Osteocyte (in vitro differentiated cells): ENCODE measurements at regions not wholly inside any gene's neighbourhood (a gene's known extent, or its start where the extent isn't known, plus 50 kb on each side); places are given as distances from the start of the nearest gene placed in this dataset.

ENCODE experiments used
- DNase-seq: peaks from one replicate; pipeline ENCODE4 v3.0.0; 2021; ENCODE audit warnings: mixed read lengths; ENCODE audit not compliant: unreplicated experiment; ENCODE audit errors: extremely low spot score
- H3K27ac Mint-ChIP-seq: one replicate; pipeline ENCODE4 v1.8.0; 2021; ENCODE audit warnings: mild to moderate bottlenecking, mixed read lengths; ENCODE audit not compliant: unreplicated experiment
- H3K27me3 Mint-ChIP-seq: one replicate; pipeline ENCODE4 v1.8.0; 2021; ENCODE audit warnings: mixed read lengths; ENCODE audit not compliant: unreplicated experiment
- H3K36me3 Mint-ChIP-seq: one replicate; pipeline ENCODE4 v1.8.0; 2021; ENCODE audit warnings: mixed read lengths; ENCODE audit not compliant: unreplicated experiment
- H3K4me1 Mint-ChIP-seq: one replicate; pipeline ENCODE4 v1.8.0; 2021; ENCODE audit warnings: mixed read lengths; ENCODE audit not compliant: unreplicated experiment
- H3K4me3 Mint-ChIP-seq: one replicate; pipeline ENCODE4 v1.8.0; 2021; ENCODE audit warnings: mild to moderate bottlenecking, moderate library complexity, mixed read lengths; ENCODE audit not compliant: unreplicated experiment
- H3K9me3 Mint-ChIP-seq: one replicate; pipeline ENCODE4 v1.8.0; 2021; ENCODE audit warnings: mixed read lengths; ENCODE audit not compliant: unreplicated experiment
- CTCF ChIP-seq: fragments of 200-600 bp; sonication (generic); IDR thresholded peaks from 2 replicates; pipeline ENCODE4 v1.5.0; 2021; ENCODE audit warnings: antibody characterized with exemption, mild to moderate bottlenecking, moderate library complexity

- Mint-ChIP-seq H3K36me3 (no peaks in the 10 kb centered on the region), H3K4me1 (peaks cover 9% of the 10 kb centered on the region), H3K27ac (no peak overlapping the region), H3K9me3 (no peaks in the 10 kb centered on the region), H3K27me3 (peaks cover 8% of the 10 kb centered on the region), H3K4me3 (no peak overlapping the region)
- DNase-seq = peak; percentile 67
- TF ChIP-seq CTCF = no peak
These were observed 53.2 kb upstream of the SHANK2 start for GRCh38 chr11:71305451-71306125.

- H3K27me3 Mint-ChIP-seq = peaks cover 8% of the 10 kb centered on the region
- no peak overlapping the region for H3K27ac Mint-ChIP-seq
- no peak overlapping the region for H3K4me3 Mint-ChIP-seq
- no peak for TF ChIP-seq CTCF
- H3K9me3 Mint-ChIP-seq = no peaks in the 10 kb centered on the region
- no peak for DNase-seq
- H3K4me1 Mint-ChIP-seq = peaks cover 15% of the 10 kb centered on the region
- no peaks in the 10 kb centered on the region for H3K36me3 Mint-ChIP-seq
These were observed 52.7 kb upstream of the SHANK2 start for GRCh38 chr11:71305041-71305440.

GRCh38 chr11:71304491-71304890, 52.1 kb upstream of the SHANK2 start:
- Mint-ChIP-seq H3K9me3 (no peaks in the 10 kb centered on the region), H3K36me3 (no peaks in the 10 kb centered on the region), H3K27ac (no peak overlapping the region), H3K27me3 (peaks cover 8% of the 10 kb centered on the region), H3K4me1 (peaks cover 19% of the 10 kb centered on the region), H3K4me3 (no peak overlapping the region)
- no peak for TF ChIP-seq CTCF
- DNase-seq = peak; percentile 40

GRCh38 chr11:71304045-71304444, 51.7 kb upstream of the SHANK2 start:
- no peak overlapping the region for H3K27ac Mint-ChIP-seq
- no peak for TF ChIP-seq CTCF
- peaks cover 5% of the 10 kb centered on the region for H3K27me3 Mint-ChIP-seq
- H3K9me3 Mint-ChIP-seq = no peaks in the 10 kb centered on the region
- H3K4me1 Mint-ChIP-seq = peaks cover 23% of the 10 kb centered on the region
- no peak overlapping the region for H3K4me3 Mint-ChIP-seq
- DNase-seq = no peak
- H3K36me3 Mint-ChIP-seq = no peaks in the 10 kb centered on the region

- no peak overlapping the region for H3K27ac Mint-ChIP-seq
- no peaks in the 10 kb centered on the region for H3K36me3 Mint-ChIP-seq
- H3K27me3 Mint-ChIP-seq = peaks cover 4% of the 10 kb centered on the region
- TF ChIP-seq CTCF = no peak
- H3K4me3 Mint-ChIP-seq = no peak overlapping the region
- H3K9me3 Mint-ChIP-seq = no peaks in the 10 kb centered on the region
- DNase-seq = no peak
- H3K4me1 Mint-ChIP-seq = peaks cover 31% of the 10 kb centered on the region
These were observed 50.5 kb upstream of the SHANK2 start for GRCh38 chr11:71302911-71303310.
